HG03571 (cell line): ENCODE measurements at regions not wholly inside any gene's neighbourhood (a gene's known extent, or its start where the extent isn't known, plus 50 kb on each side); places are given as distances from the start of the nearest gene placed in this dataset.

Experiments
- ATAC-seq: cut with Tn5 transposase; IDR thresholded peaks from one replicate; pipeline ENCODE4 v1.9.1; 2021; ENCODE audit not compliant: unreplicated experiment

DNA sequence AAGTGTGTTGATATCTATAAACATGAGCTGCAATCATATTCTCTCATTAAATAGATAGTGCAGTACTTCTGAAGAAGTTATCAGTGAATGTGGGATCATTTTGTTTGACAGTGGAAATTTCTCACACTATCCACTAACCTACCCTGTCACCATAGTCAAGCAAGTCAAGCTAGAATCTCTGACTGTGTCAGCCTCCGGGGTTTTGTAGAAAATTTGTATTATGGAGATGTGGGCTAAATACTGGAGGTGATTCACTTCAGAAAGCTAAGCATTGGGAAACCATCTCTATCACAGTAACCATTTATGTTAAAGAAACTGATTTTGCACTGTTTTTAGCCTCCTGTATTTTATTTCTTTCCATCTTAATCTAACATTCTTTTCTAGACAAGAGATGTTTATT lies 126.6 kb upstream of the CREB1 start:
- ATAC-seq = no peak

DNA sequence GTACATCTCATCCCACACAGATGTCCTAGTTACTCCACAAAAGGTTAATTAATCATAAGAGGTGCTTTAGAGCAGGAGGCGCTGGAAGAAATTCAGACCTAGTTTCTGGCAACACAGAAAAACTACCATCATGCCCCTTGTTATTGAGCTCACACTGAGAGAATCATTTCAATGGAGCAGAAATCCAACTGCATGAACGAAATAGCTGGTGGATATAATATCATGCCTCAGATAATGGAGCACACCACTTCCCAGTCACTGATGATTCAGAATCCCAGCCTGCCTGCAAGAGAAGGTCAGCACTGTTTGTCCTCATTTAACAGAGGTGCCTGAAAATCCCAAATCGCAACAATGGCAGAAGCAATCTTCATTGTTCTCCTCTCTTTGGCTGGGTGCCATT lies 125.8 kb upstream of the CREB1 start:
- no peak for ATAC-seq

- ATAC-seq = no peak
Observed at GRCh38 chr2:207405150-207405549, 124.6 kb upstream of the CREB1 start.

GRCh38 chr2:207408086-207408794 lies 121.5 kb upstream of the CREB1 start:
- peak; percentile 73 for ATAC-seq

DNA sequence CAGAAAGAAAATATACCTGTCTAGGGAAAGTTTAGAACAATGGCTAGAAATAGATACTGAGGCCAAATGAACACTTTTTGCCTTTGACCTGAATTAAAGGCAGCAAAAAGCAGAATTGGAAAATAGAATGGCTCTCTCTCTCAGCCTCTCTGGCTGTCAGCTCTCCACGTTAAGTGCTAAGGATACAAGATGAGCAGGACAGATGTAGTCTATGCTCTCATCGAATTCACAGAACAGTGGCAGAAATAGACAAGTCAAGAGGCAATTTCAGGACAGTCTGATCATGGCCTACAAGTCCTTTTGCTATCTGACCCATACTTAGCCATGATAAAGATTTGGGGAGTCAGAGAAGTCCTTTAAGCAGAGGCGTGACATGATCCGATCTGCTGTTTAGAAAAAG lies 120.2 kb upstream of the CREB1 start:
- ATAC-seq = no peak

GRCh38 chr2:207412787-207413310 lies 116.9 kb upstream of the CREB1 start:
- no peak for ATAC-seq

DNA sequence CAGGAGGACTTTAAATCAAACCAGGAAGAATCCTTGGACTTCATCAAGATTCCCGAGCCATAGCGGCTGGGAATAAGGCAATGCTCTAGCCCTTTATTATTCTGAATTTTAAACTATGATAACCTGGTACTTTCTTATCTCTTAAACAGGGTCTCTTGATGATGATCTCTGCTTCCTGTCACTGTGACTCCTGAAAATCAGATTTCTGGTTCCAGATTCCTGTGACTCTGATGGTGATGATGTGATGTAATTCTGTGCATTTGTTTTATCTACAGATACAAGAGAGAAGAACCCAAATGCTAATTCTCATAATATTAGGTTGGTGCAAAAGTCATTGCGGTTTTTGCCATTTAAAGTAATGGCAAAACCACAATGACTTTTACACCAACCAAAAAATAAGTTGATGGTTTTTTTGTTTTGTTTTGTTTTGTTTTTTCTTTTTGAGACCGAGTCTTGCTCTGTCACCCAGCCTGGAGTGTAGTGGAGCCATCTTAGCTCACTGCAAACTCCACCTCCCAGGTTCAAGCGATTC lies 116.3 kb upstream of the CREB1 start:
- no peak for ATAC-seq

DNA sequence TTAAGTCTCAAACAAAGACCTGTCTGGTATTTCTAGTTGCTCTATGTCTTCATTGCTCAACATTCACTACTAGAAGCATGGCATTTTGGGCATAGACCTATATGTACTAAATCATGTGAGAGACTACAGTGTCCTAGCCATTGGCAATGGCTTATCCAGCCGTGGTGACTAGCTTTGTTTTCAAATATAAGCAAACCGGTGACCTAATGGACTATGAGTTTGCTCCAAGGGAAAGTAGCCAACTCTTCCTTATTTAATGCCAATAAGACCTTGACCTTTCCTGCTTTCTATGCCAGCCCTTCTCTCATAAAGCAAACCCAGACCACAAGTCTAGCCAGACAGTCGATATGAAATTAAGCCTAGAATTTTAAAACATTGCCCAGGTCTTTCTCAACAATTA lies 113.7 kb upstream of the CREB1 start:
- no peak for ATAC-seq

DNA sequence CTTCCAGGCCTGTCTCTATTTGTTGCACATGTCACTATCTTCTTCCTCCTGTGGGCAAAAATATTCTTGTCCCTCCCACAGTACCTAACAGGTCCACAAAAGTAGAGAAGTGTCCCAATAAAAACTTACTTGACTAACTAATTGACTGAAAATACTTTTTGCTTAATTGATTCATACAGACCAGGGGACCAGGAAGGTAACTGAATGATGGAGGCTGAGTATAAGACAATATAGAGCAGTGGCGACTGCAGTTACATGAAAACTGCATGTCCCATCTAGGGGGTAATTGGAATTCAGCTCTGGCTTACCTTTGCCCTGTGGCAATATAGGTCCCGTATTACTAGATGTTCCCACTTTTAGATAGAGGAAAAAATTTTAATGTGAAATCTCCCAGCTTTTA lies 112.9 kb upstream of the CREB1 start:
- ATAC-seq = no peak

- no peak for ATAC-seq
Observed at GRCh38 chr2:207417301-207417718, 112.5 kb upstream of the CREB1 start.

DNA sequence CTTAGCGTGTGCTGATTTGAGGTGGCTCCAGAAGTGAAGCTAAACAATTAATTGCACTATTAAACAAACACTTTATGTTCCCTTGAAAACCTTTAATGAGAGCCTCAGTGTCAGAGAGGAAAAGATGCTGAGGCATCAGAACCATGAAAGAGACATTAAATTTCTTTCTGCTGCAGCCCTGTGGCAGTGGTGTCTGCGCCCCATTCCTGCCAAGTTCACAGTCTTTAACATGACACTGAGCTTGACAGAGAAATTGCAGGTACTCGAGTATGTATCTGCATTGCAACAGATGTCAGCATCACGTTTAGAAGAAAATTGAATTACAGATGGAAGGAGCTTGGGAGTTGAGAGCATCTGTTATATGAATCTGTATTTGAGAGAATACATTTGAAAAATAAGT lies 111.3 kb upstream of the CREB1 start:
- no peak for ATAC-seq

DNA sequence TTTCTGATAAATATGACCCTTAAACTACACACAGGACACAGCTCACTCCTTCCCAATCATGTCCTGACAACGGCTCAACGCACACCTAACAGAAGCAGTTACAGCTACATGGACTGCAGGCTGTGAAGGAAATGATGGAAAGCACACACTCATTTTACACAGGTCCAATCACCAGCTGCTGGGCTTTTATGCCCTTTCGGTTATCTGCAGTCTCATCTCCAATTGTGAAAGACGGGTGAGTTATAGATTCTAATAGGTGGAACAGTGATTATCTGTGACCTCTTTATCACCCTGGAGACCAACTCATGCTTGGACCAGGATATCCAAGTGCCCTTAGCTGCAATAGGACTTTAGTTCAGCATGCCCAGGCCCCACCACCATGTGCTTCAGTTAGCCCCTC lies 110.4 kb upstream of the CREB1 start:
- no peak for ATAC-seq

DNA sequence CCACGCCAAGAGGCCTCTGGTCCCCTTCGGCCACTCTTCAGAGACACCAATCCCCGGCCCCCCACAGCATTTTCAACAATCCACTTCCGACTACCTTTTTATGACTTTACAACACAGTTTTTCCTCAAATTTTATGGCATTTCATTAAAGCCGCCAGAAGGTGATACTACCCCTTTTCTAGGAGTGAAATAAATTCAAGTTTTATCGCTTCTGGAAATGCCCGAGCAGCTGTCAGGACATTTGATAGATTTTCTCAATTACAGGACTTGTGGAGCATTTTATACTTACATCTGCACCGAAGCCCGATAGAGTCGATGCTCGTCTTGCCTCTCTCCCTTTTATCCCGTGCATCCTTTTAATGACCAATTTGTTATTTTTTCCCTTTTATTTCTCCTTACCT lies 108.1 kb upstream of the CREB1 start:
- no peak for ATAC-seq

- ATAC-seq = no peak
Observed at GRCh38 chr2:207422380-207422779, 107.4 kb upstream of the CREB1 start.

- ATAC-seq = peak; percentile 95
Observed at GRCh38 chr2:207423886-207424285, 105.9 kb upstream of the CREB1 start.

GRCh38 chr2:207427986-207428385 lies 101.8 kb upstream of the CREB1 start:
- no peak for ATAC-seq

DNA sequence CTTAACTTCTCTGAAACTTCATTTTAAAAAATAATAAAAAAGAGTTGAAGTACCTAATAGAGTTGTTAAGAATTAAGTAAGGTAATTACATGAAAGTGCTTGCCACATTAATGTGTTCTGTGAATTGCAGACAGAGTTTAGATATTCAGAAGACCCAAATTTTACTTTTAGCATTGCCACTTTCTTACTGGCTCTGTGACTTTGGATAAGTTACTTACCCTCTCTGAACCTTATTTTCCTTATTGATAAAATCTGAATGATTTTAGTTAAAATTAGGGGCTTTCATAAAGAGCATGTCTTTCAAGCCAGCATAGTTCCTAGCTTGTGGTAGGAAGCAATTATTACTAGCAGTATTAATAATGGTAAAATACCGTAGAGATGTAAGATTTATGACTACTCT lies 101.2 kb upstream of the CREB1 start:
- no peak for ATAC-seq

- ATAC-seq = no peak
Observed at GRCh38 chr2:207432453-207432852, 97.3 kb upstream of the CREB1 start.

GRCh38 chr2:207434306-207434705 lies 95.5 kb upstream of the CREB1 start:
- ATAC-seq = no peak

- no peak for ATAC-seq
Observed at GRCh38 chr2:207434899-207435465, 94.8 kb upstream of the CREB1 start.

- no peak for ATAC-seq
Observed at GRCh38 chr2:207437136-207437523, 92.6 kb upstream of the CREB1 start.

DNA sequence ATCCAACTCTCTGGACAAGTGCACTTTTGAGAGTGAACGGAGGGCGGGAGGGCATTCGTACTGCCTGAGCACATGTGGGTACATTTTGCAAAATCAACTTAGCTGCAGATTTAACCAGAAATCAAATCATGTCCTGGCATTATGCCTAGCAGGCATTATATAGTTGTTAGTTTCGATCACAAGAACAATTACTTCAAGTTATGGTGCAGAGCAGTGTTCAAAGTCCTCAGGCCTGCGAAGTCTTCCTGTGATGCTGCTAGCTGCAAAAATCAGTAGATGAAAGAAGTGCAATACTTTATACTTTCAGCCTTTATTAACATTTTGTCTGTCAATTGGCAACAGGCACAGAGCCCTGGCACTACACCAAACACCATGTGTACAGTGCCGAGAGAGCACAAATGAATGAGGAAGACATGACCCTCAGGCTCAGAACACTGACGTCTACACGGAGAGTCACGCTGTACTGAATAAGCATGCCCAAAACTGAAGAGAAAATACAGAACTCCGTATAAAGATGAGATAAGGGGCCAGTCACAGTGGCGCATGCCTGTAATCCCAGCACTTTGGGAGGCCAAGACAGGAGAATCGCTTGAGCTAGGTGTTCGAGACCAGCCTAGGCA lies 92.1 kb upstream of the CREB1 start:
- no peak for ATAC-seq
